Caki2 (cell line): ENCODE measurements at regions not wholly inside any gene's neighbourhood (a gene's known extent, or its start where the extent isn't known, plus 50 kb on each side); places are given as distances from the start of the nearest gene placed in this dataset.
"Not testable (repeated sequence)": the region's sequence is repeated elsewhere in the genome, so short reads cannot be mapped to it uniquely, and the experiment has no call there.

ENCODE experiments used
- DNase-seq: peaks from one replicate; pipeline ENCODE4 v3.0.0-alpha.2; 2015; ENCODE audit warnings: low read depth
- in situ Hi-C: cut with HindIII; loops from 2 replicates; pipeline ENCODE4 v1.10.0; 2016; ENCODE audit warnings: low sequenced_read_pairs, low pct_unique_long_range_greater_than_20kb, mixed read lengths

- DNase-seq: no peak
- in situ Hi-C loops: no loop called here
Observed at GRCh38 chr17:68097161-68097805, 61.7 kb downstream of the KPNA2 start.

- DNase-seq, in situ Hi-C loops: not testable (repeated sequence)
Observed at GRCh38 chr17:68099341-68099753, 63.8 kb downstream of the KPNA2 start.

GRCh38 chr17:68100000-68100641, 64.6 kb downstream of the KPNA2 start:
- DNase-seq: no peak

GRCh38 chr17:68101075-68101986, 65.8 kb downstream of the KPNA2 start:
- in situ Hi-C loops: no loop called here
- DNase-seq: peak; percentile 94

More at GRCh38 chr17:68100000-68100641, 64.6 kb downstream of the KPNA2 start:
- in situ Hi-C loops: no loop called here

- DNase-seq: no peak
- in situ Hi-C loops: no loop called here
Observed at GRCh38 chr17:68101987-68102314, 66.4 kb downstream of the KPNA2 start.

- DNase-seq: peak; percentile 29
- in situ Hi-C loops: no loop called here
Observed at GRCh38 chr17:68102318-68102758, 66.8 kb downstream of the KPNA2 start.

GRCh38 chr17:68103148-68103547, 67.6 kb downstream of the KPNA2 start:
- in situ Hi-C loops: no loop called here
- peak; percentile 70 for DNase-seq

GRCh38 chr17:68106085-68106484, 70.5 kb downstream of the KPNA2 start:
- no peak for DNase-seq
- in situ Hi-C loops: no loop called here

GRCh38 chr17:68107373-68107772, 71.8 kb downstream of the KPNA2 start:
- DNase-seq: no peak
- in situ Hi-C loops: no loop called here

- in situ Hi-C loops: no loop called here
- no peak for DNase-seq
Observed at GRCh38 chr17:68108313-68109000, 72.9 kb downstream of the KPNA2 start.

GRCh38 chr17:68109404-68109803, 73.9 kb downstream of the KPNA2 start:
- in situ Hi-C loops, DNase-seq: not testable (repeated sequence)

GRCh38 chr17:68116211-68116610, 80.7 kb downstream of the KPNA2 start:
- in situ Hi-C loops, DNase-seq: not testable (repeated sequence)

GRCh38 chr17:68122587-68122986, 87.1 kb downstream of the KPNA2 start:
- no peak for DNase-seq
- in situ Hi-C loops: no loop called here

GRCh38 chr17:68125111-68125870, 89.8 kb downstream of the KPNA2 start:
- no peak for DNase-seq
- in situ Hi-C loops: no loop called here

- no peak for DNase-seq
- in situ Hi-C loops: no loop called here
Observed at GRCh38 chr17:68127914-68128313, 92.4 kb downstream of the KPNA2 start.

GRCh38 chr17:68131456-68131855, 95.9 kb downstream of the KPNA2 start:
- in situ Hi-C loops: no loop called here
- no peak for DNase-seq

- DNase-seq: no peak
- in situ Hi-C loops: no loop called here
Observed at GRCh38 chr17:68133346-68134045, 98.0 kb downstream of the KPNA2 start.
